ENCODE measurements at regions not wholly inside any gene's neighbourhood (a gene's known extent, or its start where the extent isn't known, plus 50 kb on each side); places are given as distances from the start of the nearest gene placed in this dataset.
"Not testable (repeated sequence)": the region's sequence is repeated elsewhere in the genome, so short reads cannot be mapped to it uniquely, and the experiment has no call there.

DNA sequence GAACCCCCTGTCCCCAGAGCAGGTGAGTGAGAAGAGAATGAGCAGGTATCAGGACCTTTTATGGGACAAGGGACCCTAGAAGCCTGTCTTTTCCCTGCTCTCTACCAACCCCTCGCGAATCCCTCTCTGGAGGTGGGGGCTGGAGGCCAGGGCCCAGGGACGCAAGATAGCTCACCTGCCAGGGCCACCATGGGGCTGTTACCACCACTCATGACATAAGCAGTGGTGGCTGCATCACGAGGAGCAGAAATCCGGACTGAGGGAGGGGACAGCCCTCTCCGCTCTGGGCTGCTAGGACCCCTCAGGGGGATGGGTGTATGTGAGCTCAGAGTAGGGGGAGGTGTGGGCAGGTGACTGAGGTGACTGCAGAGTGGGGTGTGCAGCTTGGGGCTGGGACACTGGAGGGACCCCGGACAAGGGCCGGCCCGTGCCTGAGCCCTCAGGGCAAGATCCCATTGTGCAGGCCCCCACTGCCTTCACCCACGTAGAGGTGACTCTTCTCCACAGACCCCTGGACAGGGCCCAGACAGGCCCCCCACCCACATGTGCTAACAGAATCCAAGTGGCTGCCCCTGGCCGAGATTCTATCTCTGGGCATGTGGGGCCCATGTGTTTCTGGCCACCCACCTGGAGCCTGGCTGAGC is 190.6 kb downstream of the TBC1D2B start:
- POLR2A ChIA-PET: no interaction called here
- TF ChIP-seq, protein P1, sequence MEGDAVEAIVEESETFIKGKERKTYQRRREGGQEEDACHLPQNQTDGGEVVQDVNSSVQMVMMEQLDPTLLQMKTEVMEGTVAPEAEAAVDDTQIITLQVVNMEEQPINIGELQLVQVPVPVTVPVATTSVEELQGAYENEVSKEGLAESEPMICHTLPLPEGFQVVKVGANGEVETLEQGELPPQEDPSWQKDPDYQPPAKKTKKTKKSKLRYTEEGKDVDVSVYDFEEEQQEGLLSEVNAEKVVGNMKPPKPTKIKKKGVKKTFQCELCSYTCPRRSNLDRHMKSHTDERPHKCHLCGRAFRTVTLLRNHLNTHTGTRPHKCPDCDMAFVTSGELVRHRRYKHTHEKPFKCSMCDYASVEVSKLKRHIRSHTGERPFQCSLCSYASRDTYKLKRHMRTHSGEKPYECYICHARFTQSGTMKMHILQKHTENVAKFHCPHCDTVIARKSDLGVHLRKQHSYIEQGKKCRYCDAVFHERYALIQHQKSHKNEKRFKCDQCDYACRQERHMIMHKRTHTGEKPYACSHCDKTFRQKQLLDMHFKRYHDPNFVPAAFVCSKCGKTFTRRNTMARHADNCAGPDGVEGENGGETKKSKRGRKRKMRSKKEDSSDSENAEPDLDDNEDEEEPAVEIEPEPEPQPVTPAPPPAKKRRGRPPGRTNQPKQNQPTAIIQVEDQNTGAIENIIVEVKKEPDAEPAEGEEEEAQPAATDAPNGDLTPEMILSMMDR (IDR thresholded peaks at IDR 0.05): no peak
- TF ChIP-seq EZH2 (IDR thresholded peaks at IDR 0.05; ENCODE audit: borderline replicate concordance, insufficient read depth, low read depth, low read length, poor library complexity, severe bottlenecking): no peak
- intact Hi-C loops (cut with micrococcal nuclease): no loop called here

DNA sequence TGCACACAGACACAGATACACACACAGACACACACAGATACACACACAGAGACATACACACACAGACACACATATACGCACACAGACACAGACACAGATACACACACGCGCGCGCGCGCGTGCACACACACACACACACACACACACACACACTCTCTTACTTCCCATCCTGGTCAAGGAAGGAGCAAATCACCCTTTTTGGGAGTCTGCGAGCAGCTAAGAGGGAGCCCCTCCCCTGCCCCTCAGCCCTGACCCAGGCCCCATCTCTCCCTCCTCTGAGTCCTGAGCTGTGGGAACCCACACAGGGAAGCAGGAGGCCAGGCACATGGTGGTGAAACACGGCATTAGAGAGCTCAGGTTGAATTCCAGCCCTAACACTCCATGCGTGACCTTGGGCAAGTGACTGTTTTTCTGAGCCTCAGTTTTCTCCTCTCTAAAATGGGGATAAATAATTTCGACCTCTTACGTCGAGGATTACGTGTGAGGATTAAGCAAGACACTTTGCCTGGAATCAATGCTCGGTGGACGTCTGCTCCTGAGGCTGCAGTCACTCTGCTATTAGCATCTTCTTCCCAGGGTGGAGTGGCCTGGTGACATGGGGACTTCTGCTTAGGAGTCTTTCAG is 191.5 kb downstream of the TBC1D2B start:
- H3K27ac Mint-ChIP-seq; H3K4me2 ChIP-seq (replicated peaks; ENCODE audit: low read depth, low read length, poor library complexity, severe bottlenecking); ATAC-seq (ENCODE audit: low read depth); H2AFZ ChIP-seq (ENCODE audit: insufficient read depth, low read depth, low read length, poor library complexity, severe bottlenecking); intact Hi-C loops (cut with micrococcal nuclease); CTCF ChIA-PET; DNase-seq; H3K9me3 ChIP-seq (ENCODE audit: control extremely low read depth in 1 of 3, control insufficient read depth in 2 of 3, insufficient read depth in 1 of 3, low read length in 2 of 3); H3K27me3 ChIP-seq (replicated peaks in 1 of 4; ENCODE audit: control extremely low read depth in 1 of 4, control insufficient read depth in 3 of 4, insufficient read depth in 4 of 4, low read length in 3 of 4); H3K4me3 Mint-ChIP-seq; H4K20me1 ChIP-seq (ENCODE audit: control insufficient read depth, insufficient read depth, low read length, poor library complexity, severe bottlenecking); H3K4me1 ChIP-seq (ENCODE audit: control insufficient read depth in 2 of 2, insufficient read depth in 2 of 2, low read length in 2 of 2); H3K4me1 Mint-ChIP-seq; H3K36me3 ChIP-seq (replicated peaks in 1 of 2; ENCODE audit: control extremely low read depth in 1 of 2, control insufficient read depth in 1 of 2, extremely low read depth in 1 of 2, insufficient read depth in 2 of 2, low read length in 1 of 2); H3K27ac ChIP-seq (ENCODE audit: low read length in 2 of 2); POLR2A ChIA-PET; H3K9me3 Mint-ChIP-seq (ENCODE audit: insufficient read depth); H3K27me3 Mint-ChIP-seq; H3K9ac ChIP-seq (ENCODE audit: low read length); H3K79me2 ChIP-seq (ENCODE audit: control insufficient read depth, insufficient read depth, low read length); H3K4me3 ChIP-seq (ENCODE audit: control extremely low read depth in 1 of 5, extremely low read depth in 1 of 5, insufficient read depth in 1 of 5, low read depth in 2 of 5, low read length in 4 of 5): not testable (repeated sequence)
- 88% methylated on average over 14 of the region's 17 CpGs for WGBS (ENCODE audit: insufficient coverage)

More for the DNA sequence above, 190.6 kb downstream of the TBC1D2B start:
- CTCF ChIA-PET: no interaction called here
- Histone ChIP-seq H3K4me1 (ENCODE audit: control insufficient read depth in 2 of 2, insufficient read depth in 2 of 2, low read length in 2 of 2) (peaks cover 4 to 12% of the 10 kb centered on the region in 2 donors), H3K4me2 (replicated peaks; ENCODE audit: low read depth, low read length, poor library complexity, severe bottlenecking) (no peak overlapping the region), H3K36me3 (replicated peaks in 1 of 2; ENCODE audit: control extremely low read depth in 1 of 2, control insufficient read depth in 1 of 2, extremely low read depth in 1 of 2, insufficient read depth in 2 of 2, low read length in 1 of 2) (no peaks in the 10 kb centered on the region), H3K9me3 (ENCODE audit: control extremely low read depth in 1 of 3, control insufficient read depth in 2 of 3, insufficient read depth in 1 of 3, low read length in 2 of 3) (no peaks in the 10 kb centered on the region), H2AFZ (ENCODE audit: insufficient read depth, low read depth, low read length, poor library complexity, severe bottlenecking) (no peak overlapping the region), H4K20me1 (ENCODE audit: control insufficient read depth, insufficient read depth, low read length, poor library complexity, severe bottlenecking) (no peaks in the 10 kb centered on the region), H3K4me3 (ENCODE audit: control extremely low read depth in 1 of 5, extremely low read depth in 1 of 5, insufficient read depth in 1 of 5, low read depth in 2 of 5, low read length in 4 of 5) (no peak overlapping the region), H3K27me3 (replicated peaks in 1 of 4; ENCODE audit: control extremely low read depth in 1 of 4, control insufficient read depth in 3 of 4, insufficient read depth in 4 of 4, low read length in 3 of 4) (peaks cover 0 to 5% (median 0%) of the 10 kb centered on the region in 4 experiments), H3K27ac (ENCODE audit: low read length in 2 of 2) (no peak overlapping the region), H3K79me2 (ENCODE audit: control insufficient read depth, insufficient read depth, low read length) (no peaks in the 10 kb centered on the region), H3K9ac (ENCODE audit: low read length) (no peak overlapping the region)
- ATAC-seq (ENCODE audit: low read depth) (no peak), DNase-seq (no peak)
- H3K4me1 Mint-ChIP-seq: peaks cover 12% of the 10 kb centered on the region
- no peak overlapping the region for H3K4me3 Mint-ChIP-seq
- H3K27me3 Mint-ChIP-seq: peaks cover 7% of the 10 kb centered on the region
- no peak overlapping the region for H3K27ac Mint-ChIP-seq
- 94% methylated on average over 7 of the region's 11 CpGs for WGBS (ENCODE audit: insufficient coverage)
- H3K9me3 Mint-ChIP-seq (ENCODE audit: insufficient read depth): no peaks in the 10 kb centered on the region

DNA sequence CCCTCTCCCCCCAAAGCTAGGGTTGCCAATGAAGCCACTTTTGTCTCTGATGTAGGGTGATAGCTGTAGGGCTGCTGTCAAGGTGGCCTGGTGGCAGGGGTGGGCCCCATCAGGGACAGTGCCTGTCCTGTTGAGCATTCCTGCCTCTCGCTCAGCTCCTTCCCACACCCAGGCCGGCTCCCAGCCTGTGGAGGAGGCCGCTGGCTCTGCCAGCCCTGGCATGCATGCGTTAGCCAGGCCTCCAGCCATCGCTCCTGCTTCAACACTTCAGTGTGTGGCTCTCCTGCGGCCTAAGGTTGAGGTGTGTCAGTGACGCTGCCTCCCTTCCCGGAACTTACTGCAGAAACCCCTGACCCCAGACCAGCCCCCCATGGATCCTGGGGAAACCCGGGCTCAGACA is 194.5 kb downstream of the TBC1D2B start:
- H3K79me2 ChIP-seq (ENCODE audit: control insufficient read depth, insufficient read depth, low read length); H4K20me1 ChIP-seq (ENCODE audit: control insufficient read depth, insufficient read depth, low read length, poor library complexity, severe bottlenecking); DNase-seq; H3K27me3 Mint-ChIP-seq; H2AFZ ChIP-seq (ENCODE audit: insufficient read depth, low read depth, low read length, poor library complexity, severe bottlenecking); H3K27ac ChIP-seq (ENCODE audit: low read length in 2 of 2); H3K4me3 ChIP-seq (ENCODE audit: control extremely low read depth in 1 of 5, extremely low read depth in 1 of 5, insufficient read depth in 1 of 5, low read depth in 2 of 5, low read length in 4 of 5); POLR2A ChIA-PET; H3K4me1 ChIP-seq (ENCODE audit: control insufficient read depth in 2 of 2, insufficient read depth in 2 of 2, low read length in 2 of 2); H3K27ac Mint-ChIP-seq; H3K4me2 ChIP-seq (replicated peaks; ENCODE audit: low read depth, low read length, poor library complexity, severe bottlenecking); H3K27me3 ChIP-seq (replicated peaks in 1 of 4; ENCODE audit: control extremely low read depth in 1 of 4, control insufficient read depth in 3 of 4, insufficient read depth in 4 of 4, low read length in 3 of 4); H3K9me3 Mint-ChIP-seq (ENCODE audit: insufficient read depth); CTCF ChIA-PET; H3K9ac ChIP-seq (ENCODE audit: low read length); H3K4me1 Mint-ChIP-seq; ATAC-seq (ENCODE audit: low read depth); H3K9me3 ChIP-seq (ENCODE audit: control extremely low read depth in 1 of 3, control insufficient read depth in 2 of 3, insufficient read depth in 1 of 3, low read length in 2 of 3); H3K4me3 Mint-ChIP-seq; intact Hi-C loops (cut with micrococcal nuclease); H3K36me3 ChIP-seq (replicated peaks in 1 of 2; ENCODE audit: control extremely low read depth in 1 of 2, control insufficient read depth in 1 of 2, extremely low read depth in 1 of 2, insufficient read depth in 2 of 2, low read length in 1 of 2): not testable (repeated sequence)
- no CpG with 5 or more reads among the region's 9 CpGs for WGBS (ENCODE audit: insufficient coverage)

All from B cell (primary cell).